Adrenal gland (tissue), 9 donors: ENCODE measurements at regions not wholly inside any gene's neighbourhood (a gene's known extent, or its start where the extent isn't known, plus 50 kb on each side); places are given as distances from the start of the nearest gene placed in this dataset.

Source experiments
- DNase-seq, 7 donors: peaks; one replicate each; pipeline ENCODE4 v3.0.0-alpha.2; 2019 to 2020
- H3K27ac ChIP-seq, 5 donors: fragments of 200-600 bp; sonication (generic) in 4 of 5; 1 replicate in 3 of 5; 2 replicates in 2 of 5; pipeline versions ENCODE4 v1.5.1 to v1.8.0; 2016 to 2020; ENCODE audit warnings: mild to moderate bottlenecking in 1 of 5
- H3K27me3 ChIP-seq: fragments of 200-600 bp; 2 replicates; pipeline ENCODE4 v1.8.0; 2021
- H3K36me3 ChIP-seq, 2 donors: fragments of 200-600 bp; replicated peaks in 1 of 2; 1 replicate in 1 of 2; 2 replicates in 1 of 2; pipeline versions ENCODE4 v1.5.1 to v1.8.0; 2018 to 2022
- H3K4me1 ChIP-seq, 2 donors: fragments of 200-600 bp; replicated peaks in 1 of 2; 1 replicate in 1 of 2; 2 replicates in 1 of 2; pipeline versions ENCODE4 v1.5.1 to v1.8.0; 2018 to 2021
- H3K4me3 ChIP-seq, 4 donors: fragments of 200-600 bp; sonication (generic) in 3 of 4; one replicate each; pipeline ENCODE4 v1.5.1; 2016 to 2018
- H3K9me3 ChIP-seq, 3 donors: fragments of 200-600 bp; sonication (generic) in 1 of 3; replicated peaks in 1 of 3; 1 replicate in 2 of 3; 2 replicates in 1 of 3; pipeline versions ENCODE4 v1.5.1 to v1.8.0; 2016 to 2021
- CTCF ChIP-seq, 6 experiments: fragments of 450-650 bp in 4 of 6; fragments of 200-600 bp in 2 of 6; sonication (generic) in 1 of 6; IDR thresholded peaks; 1 replicate in 5 of 6; 2 replicates in 1 of 6; pipeline versions ENCODE4 v1.5.1 to v1.8.0; 2016 to 2021; ENCODE audit warnings: antibody characterized with exemption in 6 of 6, mild to moderate bottlenecking in 2 of 6, moderate library complexity in 1 of 6
- POLR2A ChIP-seq, 2 donors: fragments of 450-650 bp; IDR thresholded peaks; one replicate each; pipeline ENCODE4 v1.6.1; 2017; ENCODE audit warnings: antibody characterized with exemption in 2 of 2, mild to moderate bottlenecking in 2 of 2, moderate library complexity in 1 of 2
- WGBS, 4 donors: extraction: QIAGEN DNeasy Blood & Tissue Kit in 2 of 4; methylation state at CpG; one replicate each; pipeline versions ENCODE4 v1.1.5 to v1.1.7; 2013 to 2017; 5-methylcytosine and 5-hydroxymethylcytosine counted together
- intact Hi-C, 2 donors: fragments of 100-400 bp; cut with DNase I; formaldehyde crosslinking; loops; one replicate each; pipeline versions ENCODE4 v1.14.1 to v1.15.0; 2022 to 2023
- donor health status: healthy with polysubstance abuse.
- donor health status: Bipolar disorder and iron deficiency.
- donor health status: DM: yes; HTN: yes; CAD: no.
- donor health status: DM: no; HTN: no; CAD: no.
- donor health status: DM: no; HTN: no; CAD: no.

- intact Hi-C loops: no loop called here
- no peak for DNase-seq
- WGBS, 4 donors: 57 to 68% (median 64%) methylated on average over 20 to 28 of the region's 28 CpGs
Observed at GRCh38 chr14:101151226-101151926, 247.9 kb upstream of the RTL1 start.

GRCh38 chr14:101151927-101152305, 248.4 kb upstream of the RTL1 start:
- Histone ChIP-seq H3K9me3 (no peaks in the 10 kb centered on the region), H3K27ac (no peak overlapping the region), H3K36me3 (no peaks in the 10 kb centered on the region), H3K27me3 (no peaks in the 10 kb centered on the region), H3K4me3 (no peak overlapping the region), H3K4me1 (no peaks in the 10 kb centered on the region)
- 63 to 79% (median 71%) methylated on average over 17 to 18 of the region's 18 CpGs for WGBS, 4 donors
- intact Hi-C loops: no loop called here
- no peak for TF ChIP-seq POLR2A (IDR thresholded peaks at IDR 0.05)
- TF ChIP-seq CTCF (IDR thresholded peaks at IDR 0.05): no peak
- DNase-seq: no peak

More at GRCh38 chr14:101151226-101151926, 247.9 kb upstream of the RTL1 start:
- no peak overlapping the region for H3K27ac ChIP-seq
- no peaks in the 10 kb centered on the region for H3K36me3 ChIP-seq
- no peaks in the 10 kb centered on the region for H3K4me1 ChIP-seq
- H3K4me3 ChIP-seq: no peak overlapping the region
- TF ChIP-seq POLR2A (IDR thresholded peaks at IDR 0.05): no peak
- TF ChIP-seq CTCF (IDR thresholded peaks at IDR 0.05): no peak
- H3K9me3 ChIP-seq: no peaks in the 10 kb centered on the region
- no peaks in the 10 kb centered on the region for H3K27me3 ChIP-seq

- 75 to 85% (median 84%) methylated on average over 7 to 8 of the region's 8 CpGs for WGBS, 4 donors
- intact Hi-C loops: no loop called here
- no peak for DNase-seq
- Histone ChIP-seq H3K4me3 (no peak overlapping the region), H3K36me3 (no peaks in the 10 kb centered on the region), H3K9me3 (no peaks in the 10 kb centered on the region), H3K4me1 (no peaks in the 10 kb centered on the region), H3K27ac (no peak overlapping the region), H3K27me3 (no peaks in the 10 kb centered on the region)
- TF ChIP-seq POLR2A (IDR thresholded peaks at IDR 0.05) (no peak), CTCF (IDR thresholded peaks at IDR 0.05) (no peak)
Observed at GRCh38 chr14:101152855-101153254, 249.3 kb upstream of the RTL1 start.

GRCh38 chr14:101153691-101154090, 250.2 kb upstream of the RTL1 start:
- Histone ChIP-seq H3K36me3 (no peaks in the 10 kb centered on the region), H3K4me3 (no peak overlapping the region), H3K27ac (no peak overlapping the region), H3K27me3 (no peaks in the 10 kb centered on the region), H3K4me1 (no peaks in the 10 kb centered on the region), H3K9me3 (no peaks in the 10 kb centered on the region)
- TF ChIP-seq POLR2A (IDR thresholded peaks at IDR 0.05) (no peak), CTCF (IDR thresholded peaks at IDR 0.05) (no peak)
- intact Hi-C loops: no loop called here
- 77 to 90% (median 81%) methylated on average over 2 of the region's 2 CpGs for WGBS, 4 donors
- DNase-seq: no peak
